Left lobe of liver (tissue), 2 donors: ENCODE measurements at regions not wholly inside any gene's neighbourhood (a gene's known extent, or its start where the extent isn't known, plus 50 kb on each side); places are given as distances from the start of the nearest gene placed in this dataset.
"Not testable (repeated sequence)": the region's sequence is repeated elsewhere in the genome, so short reads cannot be mapped to it uniquely, and the experiment has no call there.

Source experiments
- ATAC-seq: fragments of 200-7000 bp; cut with Tn5 transposase; one replicate; pipeline ENCODE4 v1.9.1; 2020; ENCODE audit warnings: mild to moderate bottlenecking, moderate library complexity
- DNase-seq: peaks from one replicate; pipeline ENCODE4 v3.0.0-alpha.2; 2020; ENCODE audit warnings: low spot score
- donor health status: DM: no; HTN: no; CAD: no; lungs with moderate emphysema.
- donor health status: DM: no; HTN: yes; CAD: no.

GRCh38 chr10:64174666-64175255 is 653.6 kb downstream of the REEP3 start:
- ATAC-seq (no peak), DNase-seq (no peak)

- ATAC-seq (no peak), DNase-seq (no peak)
Measured at GRCh38 chr10:64175271-64175962, 654.2 kb downstream of the REEP3 start.

GRCh38 chr10:64182671-64183070 is 661.5 kb downstream of the REEP3 start:
- no peak for DNase-seq
- ATAC-seq = no peak

GRCh38 chr10:64191286-64191685 is 670.1 kb downstream of the REEP3 start:
- DNase-seq (no peak), ATAC-seq (no peak)

GRCh38 chr10:64196638-64197315 is 675.6 kb downstream of the REEP3 start:
- no peak for DNase-seq
- ATAC-seq = no peak

GRCh38 chr10:64201936-64202335 is 680.7 kb downstream of the REEP3 start:
- ATAC-seq = no peak
- DNase-seq = no peak

- not testable (repeated sequence) for DNase-seq, ATAC-seq
Measured at GRCh38 chr10:64204504-64204903, 683.3 kb downstream of the REEP3 start.

GRCh38 chr10:64206409-64206808 is 685.2 kb downstream of the REEP3 start:
- no peak for DNase-seq
- no peak for ATAC-seq

- no peak for DNase-seq
Measured at GRCh38 chr10:64209561-64209960, 688.4 kb downstream of the REEP3 start.

GRCh38 chr10:64210211-64210610 is 689.0 kb downstream of the REEP3 start:
- ATAC-seq (no peak), DNase-seq (no peak)

More at GRCh38 chr10:64209561-64209960, 688.4 kb downstream of the REEP3 start:
- ATAC-seq = no peak

GRCh38 chr10:64211466-64211865 is 690.3 kb downstream of the REEP3 start:
- no peak for ATAC-seq

GRCh38 chr10:64215088-64215487 is 693.9 kb downstream of the REEP3 start:
- DNase-seq = no peak
- ATAC-seq = no peak

More at GRCh38 chr10:64211466-64211865, 690.3 kb downstream of the REEP3 start:
- no peak for DNase-seq

GRCh38 chr10:64219271-64220025 is 698.2 kb downstream of the REEP3 start:
- ATAC-seq = no peak
- DNase-seq = no peak

- DNase-seq (no peak), ATAC-seq (no peak)
Measured at GRCh38 chr10:64234489-64234888, 713.3 kb downstream of the REEP3 start.

GRCh38 chr10:64257704-64258103 is 736.5 kb downstream of the REEP3 start:
- DNase-seq (no peak), ATAC-seq (no peak)

GRCh38 chr10:64261092-64261491 is 739.9 kb downstream of the REEP3 start:
- ATAC-seq = no peak
- no peak for DNase-seq

- ATAC-seq = no peak
- no peak for DNase-seq
Measured at GRCh38 chr10:64261676-64262075, 740.5 kb downstream of the REEP3 start.

- ATAC-seq = no peak
- no peak for DNase-seq
Measured at GRCh38 chr10:64265961-64266360, 744.8 kb downstream of the REEP3 start.

GRCh38 chr10:64271508-64271907 is 750.3 kb downstream of the REEP3 start:
- no peak for DNase-seq
- no peak for ATAC-seq

- ATAC-seq = peak; percentile 39
- no peak for DNase-seq
Measured at GRCh38 chr10:64271983-64272382, 750.8 kb downstream of the REEP3 start.

- DNase-seq (no peak), ATAC-seq (no peak)
Measured at GRCh38 chr10:64275001-64275400, 753.8 kb downstream of the REEP3 start.
